Brain microvascular endothelial cell (primary cell): ENCODE measurements at regions not wholly inside any gene's neighbourhood (a gene's known extent, or its start where the extent isn't known, plus 50 kb on each side); places are given as distances from the start of the nearest gene placed in this dataset.

Source experiments
- DNase-seq: peaks from one replicate; pipeline ENCODE4 v3.0.0-alpha.2; 2020
- H3K27ac ChIP-seq: fragments of 250-450 bp; sonication (Bioruptor Pico); 2 replicates; pipeline ENCODE4 v1.5.1; 2020; ENCODE audit warnings: mild to moderate bottlenecking, moderate library complexity
- H3K27me3 ChIP-seq: fragments of 250-450 bp; sonication (Bioruptor Pico); replicated peaks from 2 replicates; pipeline ENCODE4 v1.5.1; 2020; ENCODE audit warnings: mild to moderate bottlenecking
- H3K36me3 ChIP-seq: fragments of 250-450 bp; sonication (Bioruptor Pico); replicated peaks from 2 replicates; pipeline ENCODE4 v1.5.1; 2020; ENCODE audit warnings: mild to moderate bottlenecking
- H3K4me3 ChIP-seq: 2 replicates; pipeline ENCODE4 v1.5.1; 2011; ENCODE audit warnings: low read depth, mild to moderate bottlenecking, control low read depth, low read length, moderate library complexity
- CTCF ChIP-seq: IDR thresholded peaks from 2 replicates; pipeline ENCODE4 v1.5.1; 2011; ENCODE audit warnings: low read depth, mild to moderate bottlenecking, moderate library complexity, low read length, control low read depth, inconsistent platforms; ENCODE audit errors: missing control alignments
- in situ Hi-C: cut with HindIII; loops from 2 replicates; pipeline ENCODE4 v1.10.0; 2017; ENCODE audit warnings: low sequenced_read_pairs, low pct_ligation_motif_present

- DNase-seq, result peak; percentile 14
- in situ Hi-C loops, result no loop called here
- H3K36me3 ChIP-seq, result no peaks in the 10 kb centered on the region
- H3K27ac ChIP-seq, result no peak overlapping the region
- no peak overlapping the region for H3K4me3 ChIP-seq
- H3K27me3 ChIP-seq, result no peaks in the 10 kb centered on the region
- TF ChIP-seq CTCF, result no peak
Measured at GRCh38 chr12:105915997-105916759, 222.6 kb downstream of the NUAK1 start.

GRCh38 chr12:105916760-105917039, 222.1 kb downstream of the NUAK1 start:
- no peak for TF ChIP-seq CTCF
- in situ Hi-C loops, result no loop called here
- H3K36me3 ChIP-seq, result no peaks in the 10 kb centered on the region
- H3K4me3 ChIP-seq, result no peak overlapping the region
- H3K27me3 ChIP-seq, result no peaks in the 10 kb centered on the region
- no peak for DNase-seq
- H3K27ac ChIP-seq, result no peak overlapping the region

GRCh38 chr12:105920161-105920684, 218.5 kb downstream of the NUAK1 start:
- H3K4me3 ChIP-seq, result no peak overlapping the region
- TF ChIP-seq CTCF, result no peak
- no peaks in the 10 kb centered on the region for H3K27me3 ChIP-seq
- no peaks in the 10 kb centered on the region for H3K36me3 ChIP-seq
- H3K27ac ChIP-seq, result no peak overlapping the region
- no peak for DNase-seq
- in situ Hi-C loops, result no loop called here

- TF ChIP-seq CTCF, result no peak
- in situ Hi-C loops, result no loop called here
- Histone ChIP-seq H3K27me3 (no peaks in the 10 kb centered on the region), H3K4me3 (no peak overlapping the region), H3K27ac (no peak overlapping the region), H3K36me3 (no peaks in the 10 kb centered on the region)
- DNase-seq, result no peak
Measured at GRCh38 chr12:105921055-105921454, 217.7 kb downstream of the NUAK1 start.

- in situ Hi-C loops, result no loop called here
- no peak for TF ChIP-seq CTCF
- no peak overlapping the region for H3K27ac ChIP-seq
- no peaks in the 10 kb centered on the region for H3K36me3 ChIP-seq
- no peak overlapping the region for H3K4me3 ChIP-seq
- no peaks in the 10 kb centered on the region for H3K27me3 ChIP-seq
- peak; percentile 7 for DNase-seq
Measured at GRCh38 chr12:105921872-105922669, 216.7 kb downstream of the NUAK1 start.
